Neural progenitor cell (in vitro differentiated cells): ENCODE measurements at regions not wholly inside any gene's neighbourhood (a gene's known extent, or its start where the extent isn't known, plus 50 kb on each side); places are given as distances from the start of the nearest gene placed in this dataset.

Experiments
- CTCF ChIP-seq: fragments of 200-600 bp; sonication (generic); IDR thresholded peaks from 2 replicates; pipeline ENCODE4 v1.5.1; 2017; ENCODE audit warnings: antibody characterized with exemption, mild to moderate bottlenecking
- EZH2 ChIP-seq: fragments of 200-600 bp; sonication (generic); IDR thresholded peaks from 2 replicates; pipeline ENCODE4 v1.6.1; 2017; ENCODE audit warnings: antibody characterized with exemption, mild to moderate bottlenecking, moderate library complexity
- EZH2phosphoT487 ChIP-seq: fragments of 200-600 bp; sonication (generic); IDR thresholded peaks from 2 replicates; pipeline ENCODE4 v1.6.1; 2017; ENCODE audit warnings: antibody characterized with exemption

- TF ChIP-seq CTCF, result no peak
- no peak for TF ChIP-seq EZH2
- no peak for TF ChIP-seq EZH2phosphoT487
Observed at GRCh38 chr10:16105082-16105481, 244.8 kb upstream of the MINDY3 start.
